HEK293T (cell line): ENCODE measurements at regions not wholly inside any gene's neighbourhood (a gene's known extent, or its start where the extent isn't known, plus 50 kb on each side); places are given as distances from the start of the nearest gene placed in this dataset.

Experiments used
- CTCF ChIA-PET: fragments of 350-600 bp; formaldehyde crosslinking; extraction: SDS; loops from one replicate; lab custom pipeline; 2021; ENCODE audit warnings: antibody characterized with exemption, inconsistent platforms; lab: Yijun Ruan, JAX
- POLR2A ChIA-PET: fragments of 350-600 bp; formaldehyde crosslinking; extraction: SDS; loops from one replicate; lab custom pipeline; 2020; ENCODE audit warnings: antibody characterized with exemption, inconsistent platforms; lab: Yijun Ruan, JAX
- DNase-seq: peaks from one replicate; pipeline ENCODE4 v3.0.0; 2012; ENCODE audit warnings: mixed read lengths; ENCODE audit errors: extremely low spot score
- ARNT ChIP-seq: fragments of 450-650 bp; IDR thresholded peaks from 2 replicates; pipeline ENCODE4 v1.6.1; 2017; ENCODE audit warnings: mild to moderate bottlenecking
- BHLHE40 ChIP-seq: fragments of 450-650 bp; IDR thresholded peaks from 2 replicates; pipeline ENCODE4 v1.6.1; 2016; ENCODE audit warnings: mild to moderate bottlenecking, moderate library complexity, borderline replicate concordance
- CTBP1 ChIP-seq: fragments of 450-650 bp; IDR thresholded peaks from 2 replicates; pipeline ENCODE4 v1.6.1; 2016; ENCODE audit warnings: borderline replicate concordance
- ELF4 ChIP-seq: fragments of 450-650 bp; IDR thresholded peaks from 2 replicates; pipeline ENCODE4 v1.6.1; 2017; ENCODE audit warnings: antibody characterized with exemption
- FOXA1 ChIP-seq: fragments of 450-650 bp; IDR thresholded peaks from 2 replicates; pipeline ENCODE4 v1.6.1; 2016; ENCODE audit warnings: mild to moderate bottlenecking
- FOXK2 ChIP-seq: fragments of 450-650 bp; IDR thresholded peaks from 2 replicates; pipeline ENCODE4 v1.6.1; 2016; ENCODE audit warnings: mild to moderate bottlenecking
- FOXM1 ChIP-seq: fragments of 450-650 bp; IDR thresholded peaks from 2 replicates; pipeline ENCODE4 v1.6.1; 2017; ENCODE audit warnings: mild to moderate bottlenecking, borderline replicate concordance
- HDGF ChIP-seq: fragments of 450-650 bp; IDR thresholded peaks from 2 replicates; pipeline ENCODE4 v1.6.1; 2017; ENCODE audit warnings: antibody characterized with exemption, borderline replicate concordance
- L3MBTL2 ChIP-seq: fragments of 450-650 bp; conservative IDR thresholded peaks from 2 replicates; pipeline ENCODE4 v1.6.1; 2016; ENCODE audit warnings: mild to moderate bottlenecking
- LEF1 ChIP-seq: fragments of 450-650 bp; IDR thresholded peaks from 2 replicates; pipeline ENCODE4 v1.6.1; 2017; ENCODE audit warnings: mild to moderate bottlenecking, borderline replicate concordance
- NFRKB ChIP-seq: fragments of 450-650 bp; IDR thresholded peaks from 2 replicates; pipeline ENCODE4 v1.6.1; 2016; ENCODE audit warnings: mild to moderate bottlenecking, moderate library complexity
- SP1 ChIP-seq: fragments of 450-650 bp; IDR thresholded peaks from 2 replicates; pipeline ENCODE4 v1.6.1; 2017
- SUZ12 ChIP-seq: fragments of 450-650 bp; IDR thresholded peaks from 2 replicates; pipeline ENCODE4 v1.6.1; 2016; ENCODE audit warnings: mild to moderate bottlenecking
- TARDBP ChIP-seq: fragments of 450-650 bp; IDR thresholded peaks from 2 replicates; pipeline ENCODE4 v1.6.1; 2016
- ZNF384 ChIP-seq: fragments of 450-650 bp; IDR thresholded peaks from 2 replicates; pipeline ENCODE4 v1.6.1; 2016
- TF ChIP-seq, protein P1 (sequence below): fragments of 450-650 bp; IDR thresholded peaks from 2 replicates; pipeline ENCODE4 v1.6.1; 2016

DNA sequence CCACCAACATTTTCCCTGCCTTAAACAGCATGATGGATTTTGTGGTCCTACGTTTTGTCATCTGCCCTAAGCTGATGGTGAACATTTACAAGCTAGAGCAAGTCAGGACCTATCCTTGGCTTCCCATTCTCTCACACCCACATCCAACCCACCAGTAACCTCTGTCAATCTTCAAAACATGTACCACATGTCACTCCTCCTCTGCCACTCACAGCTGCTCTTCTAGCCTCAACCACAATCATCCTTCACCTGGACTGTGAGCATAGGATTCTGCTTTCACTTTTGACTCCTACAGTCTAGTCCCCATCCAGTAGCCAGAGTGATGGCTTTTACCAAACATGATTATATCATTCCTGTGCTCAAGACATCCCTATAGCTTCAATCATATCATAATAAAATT lies 279.8 kb upstream of the DLGAP1 start:
- CTCF ChIA-PET = no interaction called here
- TF ChIP-seq HDGF = no peak
- no peak for TF ChIP-seq FOXK2
- no peak for TF ChIP-seq SUZ12
- no peak for TF ChIP-seq ARNT
- no peak for TF ChIP-seq FOXA1
- no peak for TF ChIP-seq TARDBP
- TF ChIP-seq, protein P1, sequence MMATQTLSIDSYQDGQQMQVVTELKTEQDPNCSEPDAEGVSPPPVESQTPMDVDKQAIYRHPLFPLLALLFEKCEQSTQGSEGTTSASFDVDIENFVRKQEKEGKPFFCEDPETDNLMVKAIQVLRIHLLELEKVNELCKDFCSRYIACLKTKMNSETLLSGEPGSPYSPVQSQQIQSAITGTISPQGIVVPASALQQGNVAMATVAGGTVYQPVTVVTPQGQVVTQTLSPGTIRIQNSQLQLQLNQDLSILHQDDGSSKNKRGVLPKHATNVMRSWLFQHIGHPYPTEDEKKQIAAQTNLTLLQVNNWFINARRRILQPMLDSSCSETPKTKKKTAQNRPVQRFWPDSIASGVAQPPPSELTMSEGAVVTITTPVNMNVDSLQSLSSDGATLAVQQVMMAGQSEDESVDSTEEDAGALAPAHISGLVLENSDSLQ = no peak
- no peak for TF ChIP-seq SP1
- no peak for TF ChIP-seq NFRKB
- TF ChIP-seq CTBP1 = no peak
- no peak for TF ChIP-seq BHLHE40
- no peak for TF ChIP-seq ZNF384
- no peak for TF ChIP-seq LEF1
- no peak for TF ChIP-seq ELF4
- TF ChIP-seq FOXM1 = no peak
- POLR2A ChIA-PET = no interaction called here
- DNase-seq = no peak

DNA sequence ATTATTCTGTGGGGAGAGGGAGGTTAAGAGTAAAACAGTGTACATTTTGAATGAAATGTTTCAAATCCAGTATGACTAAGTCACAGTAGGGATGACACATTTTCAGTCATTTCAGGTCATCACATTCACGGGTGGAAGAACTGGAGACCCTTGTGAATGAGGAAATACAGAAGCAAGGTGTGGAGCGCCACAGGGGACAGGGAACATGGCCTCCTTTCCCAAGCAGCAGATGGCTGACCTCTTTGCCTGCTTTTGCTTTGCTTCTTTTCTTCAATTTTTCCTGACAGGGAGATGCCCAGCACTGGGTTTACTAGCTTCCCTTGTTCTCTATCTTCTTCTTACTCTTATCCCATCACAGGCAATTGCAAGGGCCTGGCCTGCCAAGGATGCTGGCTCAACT lies 278.9 kb upstream of the DLGAP1 start:
- TF ChIP-seq ARNT (no peak), CTBP1 (no peak), HDGF (no peak), FOXM1 (no peak), LEF1 (no peak), FOXA1 (no peak), TARDBP (no peak), NFRKB (no peak), ZNF384 (no peak), ELF4 (no peak), SUZ12 (no peak), SP1 (no peak), BHLHE40 (no peak), L3MBTL2 (no peak), FOXK2 (no peak)
- TF ChIP-seq, protein P1 = no peak

DNA sequence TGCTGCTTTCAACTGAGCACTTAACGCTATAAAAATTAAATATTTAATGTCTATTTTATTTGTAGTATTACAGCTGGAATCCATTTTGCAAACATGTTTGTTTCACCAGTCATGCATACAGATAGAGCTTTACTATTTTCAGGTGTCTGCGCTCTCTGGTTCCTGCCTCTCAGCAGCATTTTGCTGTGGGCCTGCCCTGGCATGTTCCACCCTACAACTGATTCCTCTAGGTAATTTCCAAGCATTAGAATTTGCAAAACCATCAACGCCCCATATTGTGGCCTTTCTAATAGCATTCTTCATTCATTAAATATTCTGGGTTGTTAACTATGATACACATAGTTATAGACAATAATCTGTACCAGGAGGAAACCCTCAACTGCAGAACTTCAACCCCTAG lies 266.4 kb upstream of the DLGAP1 start:
- ChIA-PET CTCF (no interaction called here), POLR2A (no interaction called here)
- TF ChIP-seq BHLHE40 (no peak), L3MBTL2 (no peak)
- no peak for DNase-seq

More for the DNA sequence above, 278.9 kb upstream of the DLGAP1 start:
- POLR2A ChIA-PET = no interaction called here
- CTCF ChIA-PET = no interaction called here
- no peak for DNase-seq

DNA sequence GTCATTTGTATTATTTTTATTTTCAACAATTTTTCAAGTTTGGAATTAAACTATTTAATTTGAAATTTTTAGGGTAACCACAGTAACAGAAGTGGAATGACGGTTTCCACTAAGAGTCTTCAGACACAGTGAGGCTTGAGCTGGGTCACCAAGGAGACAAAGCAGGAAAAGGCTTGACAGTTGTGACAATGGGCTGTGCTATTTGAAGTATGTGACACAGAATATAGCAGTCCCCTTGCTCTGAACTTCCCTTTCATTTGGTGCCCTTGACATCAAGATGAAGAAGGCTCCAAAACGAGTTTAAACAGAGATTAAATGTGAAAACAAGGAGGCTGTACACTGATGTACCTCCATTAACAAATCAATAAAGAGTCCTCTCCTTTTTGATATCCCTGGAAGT lies 265.4 kb upstream of the DLGAP1 start:
- ChIA-PET CTCF (no interaction called here), POLR2A (no interaction called here)
- DNase-seq = no peak
- TF ChIP-seq CTBP1 = no peak
- TF ChIP-seq ELF4 = no peak
- TF ChIP-seq TARDBP = no peak
- no peak for TF ChIP-seq FOXK2
- TF ChIP-seq NFRKB = no peak

DNA sequence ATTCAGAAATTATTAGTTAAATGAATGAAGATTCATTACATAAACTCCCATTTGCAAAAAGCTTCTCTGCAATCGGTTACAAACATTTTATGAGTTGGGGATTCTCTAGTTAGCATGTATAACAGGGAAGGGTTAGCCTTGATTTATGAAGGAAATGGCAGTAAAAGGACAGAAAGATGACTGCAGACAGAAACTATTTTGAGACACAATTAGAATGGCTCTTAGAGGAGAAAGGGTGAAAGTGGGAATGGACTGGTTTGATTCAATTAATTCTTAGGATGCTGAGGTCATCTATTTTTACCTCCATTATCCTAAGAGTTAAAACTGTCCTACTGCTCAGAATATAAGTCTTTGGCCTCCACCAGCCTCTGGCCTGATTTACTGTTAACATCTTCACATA lies 250.8 kb upstream of the DLGAP1 start:
- TF ChIP-seq TARDBP = no peak
- TF ChIP-seq HDGF = no peak
- no peak for TF ChIP-seq L3MBTL2
- no peak for TF ChIP-seq ARNT
- TF ChIP-seq BHLHE40 = no peak
- TF ChIP-seq NFRKB = no peak
- TF ChIP-seq, protein P1 = no peak
- TF ChIP-seq FOXM1 = no peak
- no peak for TF ChIP-seq ZNF384
- no peak for TF ChIP-seq CTBP1
- TF ChIP-seq LEF1 = no peak
- no peak for TF ChIP-seq SUZ12
- TF ChIP-seq ELF4 = no peak
- TF ChIP-seq FOXK2 = no peak
- TF ChIP-seq FOXA1 = no peak
- TF ChIP-seq SP1 = no peak
- ChIA-PET POLR2A (no interaction called here), CTCF (no interaction called here)
- no peak for DNase-seq

DNA sequence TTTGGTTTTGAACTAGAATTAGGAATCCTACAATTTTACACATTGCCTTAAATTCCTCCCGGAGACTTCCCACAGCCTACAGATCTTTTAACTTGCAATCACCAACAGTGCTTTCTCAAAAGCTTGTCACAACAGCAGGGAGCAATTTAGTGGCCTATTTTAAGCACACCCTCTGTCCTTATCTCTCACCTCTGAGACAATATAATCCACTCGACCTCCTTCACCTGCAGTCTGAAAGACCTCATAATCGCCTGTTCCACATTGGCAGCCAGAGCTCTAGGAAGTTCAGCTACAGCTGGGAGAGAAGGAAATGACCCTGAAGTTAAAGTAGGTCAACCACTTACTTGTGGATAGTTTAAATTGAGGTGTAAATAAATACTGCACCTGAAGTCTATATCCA lies 249.7 kb upstream of the DLGAP1 start:
- ChIA-PET POLR2A (no interaction called here), CTCF (no interaction called here)
- no peak for DNase-seq
- TF ChIP-seq FOXK2 (no peak), FOXM1 (no peak), ELF4 (no peak), LEF1 (no peak), SP1 (no peak), HDGF (no peak), CTBP1 (no peak), ARNT (no peak), TARDBP (no peak), SUZ12 (no peak), ZNF384 (no peak), NFRKB (no peak), FOXA1 (no peak), L3MBTL2 (no peak), BHLHE40 (no peak)
- TF ChIP-seq, protein P1 = no peak
